Hepatocyte (in vitro differentiated cells): ENCODE measurements at regions not wholly inside any gene's neighbourhood (a gene's known extent, or its start where the extent isn't known, plus 50 kb on each side); places are given as distances from the start of the nearest gene placed in this dataset.

Experiments
- DNase-seq: peaks from one replicate; pipeline ENCODE4 v3.0.0-alpha.2; 2016; ENCODE audit warnings: low spot score
- H2AFZ ChIP-seq: fragments of 200-600 bp; sonication (generic); 2 replicates; pipeline ENCODE4 v1.6.0; 2016; ENCODE audit warnings: antibody characterized with exemption, mild to moderate bottlenecking
- H3K27ac ChIP-seq: fragments of 200-600 bp; sonication (generic); 2 replicates; pipeline ENCODE4 v1.5.1; 2016; ENCODE audit warnings: mild to moderate bottlenecking
- H3K27me3 ChIP-seq: fragments of 200-600 bp; sonication (generic); 2 replicates; pipeline ENCODE4 v1.6.1; 2016
- H3K36me3 ChIP-seq: fragments of 200-600 bp; sonication (generic); replicated peaks from 2 replicates; pipeline ENCODE4 v1.5.1; 2016; ENCODE audit warnings: low read depth; ENCODE audit not compliant: insufficient read depth
- H3K4me1 ChIP-seq: fragments of 200-600 bp; sonication (generic); 2 replicates; pipeline ENCODE4 v1.5.1; 2016; ENCODE audit warnings: mild to moderate bottlenecking, moderate library complexity; ENCODE audit not compliant: insufficient read depth
- H3K4me2 ChIP-seq: fragments of 200-600 bp; sonication (generic); 2 replicates; pipeline ENCODE4 v1.6.0; 2016
- H3K4me3 ChIP-seq: fragments of 200-600 bp; sonication (generic); 2 replicates; pipeline ENCODE4 v1.5.1; 2016; ENCODE audit warnings: mild to moderate bottlenecking
- H3K79me2 ChIP-seq: fragments of 200-600 bp; sonication (generic); 2 replicates; pipeline ENCODE4 v1.6.0; 2017; ENCODE audit warnings: mild to moderate bottlenecking
- H3K9me2 ChIP-seq: fragments of 200-600 bp; sonication (generic); replicated peaks from 2 replicates; pipeline ENCODE4 v1.6.0; 2017; ENCODE audit warnings: mild to moderate bottlenecking; ENCODE audit not compliant: insufficient read depth
- H3K9me3 ChIP-seq: fragments of 200-600 bp; sonication (generic); 2 replicates; pipeline ENCODE4 v1.5.1; 2016; ENCODE audit warnings: low read depth, mild to moderate bottlenecking
- H4K20me1 ChIP-seq: fragments of 200-600 bp; sonication (generic); 2 replicates; pipeline ENCODE4 v1.6.0; 2016; ENCODE audit warnings: mild to moderate bottlenecking; ENCODE audit not compliant: insufficient read depth, poor library complexity, severe bottlenecking
- EZH2 ChIP-seq: fragments of 200-600 bp; sonication (generic); IDR thresholded peaks from 2 replicates; pipeline ENCODE4 v1.6.1; 2016; ENCODE audit warnings: antibody characterized with exemption, mild to moderate bottlenecking, borderline replicate concordance
- EZH2phosphoT487 ChIP-seq: fragments of 200-600 bp; sonication (generic); IDR thresholded peaks from one replicate; pipeline ENCODE4 v1.6.1; 2018; ENCODE audit warnings: antibody characterized with exemption, mild to moderate bottlenecking, low read depth, moderate library complexity; ENCODE audit not compliant: unreplicated experiment, severe bottlenecking
- WGBS: methylation state at CpG from one replicate; pipeline ENCODE4 v1.1.6; 2016; ENCODE audit warnings: low lambda C conversion rate; ENCODE audit errors: missing lambda C conversion rate; 5-methylcytosine and 5-hydroxymethylcytosine counted together
- TF ChIP-seq, protein P1 (sequence below): fragments of 200-600 bp; sonication (generic); IDR thresholded peaks from 2 replicates; pipeline ENCODE4 v1.5.1; 2016; ENCODE audit warnings: antibody characterized with exemption, mild to moderate bottlenecking; ENCODE audit not compliant: poor library complexity

DNA sequence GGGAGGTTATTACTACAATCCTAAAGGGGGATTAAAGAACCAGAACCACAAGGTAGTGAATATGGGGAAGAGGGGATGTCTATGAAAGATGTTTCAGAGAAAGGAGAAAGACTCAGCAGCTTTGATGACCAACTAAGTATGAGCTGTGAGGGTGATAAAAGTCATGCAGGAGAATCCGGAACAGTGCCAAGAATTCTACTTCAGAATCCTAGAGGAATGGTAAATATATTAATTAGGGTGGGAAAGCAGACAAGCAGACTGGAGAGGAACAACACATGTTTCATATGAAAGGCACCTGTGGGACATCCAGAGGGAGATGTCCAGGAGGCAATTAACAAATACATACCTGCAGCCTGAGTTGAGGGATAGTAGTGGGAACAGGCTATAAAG, 642.2 kb upstream of the DIPK2B start:
- Histone ChIP-seq H3K4me2 (no peak overlapping the region), H3K36me3 (no peaks in the 10 kb centered on the region), H3K9me3 (no peaks in the 10 kb centered on the region), H4K20me1 (no peaks in the 10 kb centered on the region), H3K4me1 (no peaks in the 10 kb centered on the region), H3K79me2 (peaks cover 14% of the 10 kb centered on the region), H3K4me3 (no peak overlapping the region), H2AFZ (no peak overlapping the region), H3K9me2 (no peaks in the 10 kb centered on the region), H3K27me3 (no peaks in the 10 kb centered on the region), H3K27ac (no peak overlapping the region)
- 86% methylated on average over 1 of the region's 1 CpG for WGBS
- no peak for DNase-seq
- TF ChIP-seq, protein P1, sequence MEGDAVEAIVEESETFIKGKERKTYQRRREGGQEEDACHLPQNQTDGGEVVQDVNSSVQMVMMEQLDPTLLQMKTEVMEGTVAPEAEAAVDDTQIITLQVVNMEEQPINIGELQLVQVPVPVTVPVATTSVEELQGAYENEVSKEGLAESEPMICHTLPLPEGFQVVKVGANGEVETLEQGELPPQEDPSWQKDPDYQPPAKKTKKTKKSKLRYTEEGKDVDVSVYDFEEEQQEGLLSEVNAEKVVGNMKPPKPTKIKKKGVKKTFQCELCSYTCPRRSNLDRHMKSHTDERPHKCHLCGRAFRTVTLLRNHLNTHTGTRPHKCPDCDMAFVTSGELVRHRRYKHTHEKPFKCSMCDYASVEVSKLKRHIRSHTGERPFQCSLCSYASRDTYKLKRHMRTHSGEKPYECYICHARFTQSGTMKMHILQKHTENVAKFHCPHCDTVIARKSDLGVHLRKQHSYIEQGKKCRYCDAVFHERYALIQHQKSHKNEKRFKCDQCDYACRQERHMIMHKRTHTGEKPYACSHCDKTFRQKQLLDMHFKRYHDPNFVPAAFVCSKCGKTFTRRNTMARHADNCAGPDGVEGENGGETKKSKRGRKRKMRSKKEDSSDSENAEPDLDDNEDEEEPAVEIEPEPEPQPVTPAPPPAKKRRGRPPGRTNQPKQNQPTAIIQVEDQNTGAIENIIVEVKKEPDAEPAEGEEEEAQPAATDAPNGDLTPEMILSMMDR, result no peak

DNA sequence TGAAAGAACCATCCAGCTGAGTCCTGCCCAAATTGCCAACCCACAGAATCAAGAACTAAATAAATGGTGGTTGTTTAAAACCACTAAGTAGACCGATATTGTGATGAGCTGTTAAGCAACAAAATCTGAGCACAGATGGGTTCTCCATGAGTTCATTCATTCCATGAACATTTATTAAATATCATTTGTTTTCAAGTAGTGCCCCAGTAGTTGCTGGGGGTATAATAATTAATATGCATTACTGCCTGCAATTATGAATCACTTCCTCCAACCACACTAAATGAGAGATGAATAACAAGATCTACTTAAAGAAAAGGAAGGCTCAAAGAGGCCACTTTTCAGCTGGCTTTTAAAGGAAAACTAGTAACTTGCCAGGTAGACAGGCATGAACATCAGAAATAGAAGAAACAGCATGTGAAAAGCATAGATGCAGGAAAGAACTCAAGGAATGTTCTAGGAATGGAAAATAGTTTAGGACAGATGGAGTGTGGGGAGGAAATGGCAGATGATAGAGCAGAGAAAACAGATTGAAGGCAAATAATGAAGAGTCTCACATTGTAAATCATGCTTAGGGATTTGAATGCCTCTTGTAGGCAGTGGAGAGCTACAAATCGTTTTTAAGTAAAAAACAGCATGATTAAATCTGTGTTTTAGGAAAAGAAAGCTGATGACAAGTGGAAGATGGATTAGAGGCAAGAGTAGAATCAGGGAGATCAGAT, 641.7 kb upstream of the DIPK2B start:
- 49% methylated on average over 2 of the region's 2 CpGs for WGBS
- Histone ChIP-seq H3K27ac (no peak overlapping the region), H3K9me2 (no peaks in the 10 kb centered on the region), H2AFZ (no peak overlapping the region), H3K4me2 (no peak overlapping the region), H3K27me3 (no peaks in the 10 kb centered on the region), H4K20me1 (no peaks in the 10 kb centered on the region), H3K4me3 (no peak overlapping the region), H3K4me1 (no peaks in the 10 kb centered on the region), H3K36me3 (no peaks in the 10 kb centered on the region), H3K79me2 (peaks cover 13% of the 10 kb centered on the region), H3K9me3 (no peaks in the 10 kb centered on the region)
- no peak for TF ChIP-seq EZH2
- TF ChIP-seq, protein P1, result no peak
- TF ChIP-seq EZH2phosphoT487, result no peak
- DNase-seq, result no peak

DNA sequence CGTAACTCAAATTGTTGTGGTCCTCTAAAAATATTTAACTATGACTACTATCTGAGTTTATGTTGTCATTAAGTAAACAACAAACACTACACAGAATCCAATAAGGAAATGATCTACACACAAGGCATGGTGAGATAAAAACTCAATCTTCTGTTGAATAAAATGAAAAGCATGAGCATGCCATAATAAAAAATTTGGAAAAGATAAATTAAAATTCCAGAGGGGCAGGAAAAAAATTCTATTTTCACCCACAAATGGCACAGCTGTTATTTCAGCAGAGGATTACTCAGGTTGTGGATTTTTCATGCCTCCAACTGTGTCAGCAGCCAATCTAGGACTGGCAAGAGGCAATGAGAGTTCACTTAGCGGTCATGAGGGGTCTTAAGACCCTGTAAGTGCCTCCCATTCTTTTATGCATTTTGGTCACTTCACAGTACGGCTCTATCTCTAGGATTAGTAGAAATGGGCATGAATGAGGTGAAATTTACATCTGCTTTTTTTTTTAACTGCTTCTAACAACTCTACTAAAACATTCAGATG, 639.8 kb upstream of the DIPK2B start:
- Histone ChIP-seq H3K4me1 (no peaks in the 10 kb centered on the region), H3K4me3 (no peak overlapping the region), H3K9me3 (no peaks in the 10 kb centered on the region), H4K20me1 (no peaks in the 10 kb centered on the region), H3K79me2 (peaks cover 10% of the 10 kb centered on the region), H3K9me2 (no peaks in the 10 kb centered on the region), H2AFZ (no peak overlapping the region), H3K27me3 (no peaks in the 10 kb centered on the region), H3K27ac (no peak overlapping the region), H3K4me2 (no peak overlapping the region), H3K36me3 (no peaks in the 10 kb centered on the region)
- no peak for DNase-seq
- TF ChIP-seq, protein P1, result no peak
- TF ChIP-seq EZH2 (no peak), EZH2phosphoT487 (no peak)
- WGBS, result 62% methylated on average over 3 of the region's 3 CpGs

DNA sequence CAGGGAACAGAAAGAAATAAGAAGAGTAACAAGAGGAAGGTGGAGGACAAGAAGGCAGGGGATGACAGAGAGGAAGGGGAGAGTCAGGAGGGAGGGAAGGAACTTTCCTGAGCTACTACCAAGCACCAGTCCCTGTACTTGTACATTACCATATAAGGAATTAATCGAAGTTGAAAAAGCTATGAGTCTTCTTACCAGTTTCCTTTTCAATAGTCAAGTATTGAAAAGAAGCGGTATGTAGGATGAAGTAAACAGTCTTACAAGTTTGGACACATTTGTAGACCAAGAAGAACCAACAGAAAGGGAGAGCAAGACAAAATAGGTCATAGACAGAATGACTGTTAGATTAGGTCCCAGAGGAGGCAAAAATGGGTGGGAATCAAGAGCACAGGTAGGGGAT, 629.7 kb upstream of the DIPK2B start:
- 73% methylated on average over 2 of the region's 2 CpGs for WGBS
- Histone ChIP-seq H3K36me3 (no peaks in the 10 kb centered on the region), H3K27ac (no peak overlapping the region), H3K9me3 (no peaks in the 10 kb centered on the region), H2AFZ (no peak overlapping the region), H3K79me2 (peaks cover 28% of the 10 kb centered on the region), H3K4me2 (no peak overlapping the region), H3K4me3 (no peak overlapping the region), H4K20me1 (no peaks in the 10 kb centered on the region), H3K4me1 (no peaks in the 10 kb centered on the region), H3K9me2 (no peaks in the 10 kb centered on the region), H3K27me3 (no peaks in the 10 kb centered on the region)
- no peak for DNase-seq
- no peak for TF ChIP-seq EZH2phosphoT487
- TF ChIP-seq, protein P1, result no peak
- TF ChIP-seq EZH2, result no peak
